RWPE2 (cell line): ENCODE measurements at regions not wholly inside any gene's neighbourhood (a gene's known extent, or its start where the extent isn't known, plus 50 kb on each side); places are given as distances from the start of the nearest gene placed in this dataset.

ENCODE experiments used
- ATAC-seq: fragments of 200-7000 bp; cut with Tn5 transposase; 3 replicates; pipeline ENCODE4 v1.9.1; 2021; ENCODE audit warnings: low read depth
- DNase-seq: peaks from one replicate; pipeline ENCODE4 v3.0.0-alpha.2; 2020; ENCODE audit warnings: low spot score
- H3K27ac ChIP-seq: fragments of 450-650 bp; 2 replicates; pipeline ENCODE4 v1.5.1; 2017; ENCODE audit warnings: mild to moderate bottlenecking; ENCODE audit not compliant: poor library complexity, severe bottlenecking
- H3K27me3 ChIP-seq: fragments of 250-450 bp; sonication (Bioruptor Pico); 2 replicates; pipeline ENCODE4 v1.5.1; 2021; ENCODE audit warnings: mild to moderate bottlenecking, moderate library complexity; ENCODE audit not compliant: insufficient read depth, poor library complexity, severe bottlenecking
- H3K36me3 ChIP-seq: fragments of 250-450 bp; sonication (Bioruptor Pico); 2 replicates; pipeline ENCODE4 v1.5.1; 2020; ENCODE audit warnings: low read depth, mild to moderate bottlenecking, moderate library complexity
- H3K4me1 ChIP-seq: fragments of 250-450 bp; sonication (Bioruptor Pico); 2 replicates; pipeline ENCODE4 v1.5.1; 2021; ENCODE audit warnings: mild to moderate bottlenecking, moderate library complexity; ENCODE audit not compliant: insufficient read depth, poor library complexity, severe bottlenecking
- H3K4me3 ChIP-seq: fragments of 250-450 bp; sonication (Bioruptor Pico); 2 replicates; pipeline ENCODE4 v1.5.1; 2021; ENCODE audit warnings: mild to moderate bottlenecking, moderate library complexity; ENCODE audit not compliant: severe bottlenecking
- H3K9me3 ChIP-seq: fragments of 250-450 bp; sonication (Bioruptor Pico); 2 replicates; pipeline ENCODE4 v1.5.1; 2021; ENCODE audit warnings: mild to moderate bottlenecking, moderate library complexity; ENCODE audit not compliant: severe bottlenecking
- TF ChIP-seq, protein P1 (sequence below): fragments of 450-650 bp; IDR thresholded peaks from one replicate; pipeline ENCODE4 v1.5.1; 2017; ENCODE audit warnings: mild to moderate bottlenecking, moderate library complexity; ENCODE audit not compliant: poor library complexity, severe bottlenecking

DNA sequence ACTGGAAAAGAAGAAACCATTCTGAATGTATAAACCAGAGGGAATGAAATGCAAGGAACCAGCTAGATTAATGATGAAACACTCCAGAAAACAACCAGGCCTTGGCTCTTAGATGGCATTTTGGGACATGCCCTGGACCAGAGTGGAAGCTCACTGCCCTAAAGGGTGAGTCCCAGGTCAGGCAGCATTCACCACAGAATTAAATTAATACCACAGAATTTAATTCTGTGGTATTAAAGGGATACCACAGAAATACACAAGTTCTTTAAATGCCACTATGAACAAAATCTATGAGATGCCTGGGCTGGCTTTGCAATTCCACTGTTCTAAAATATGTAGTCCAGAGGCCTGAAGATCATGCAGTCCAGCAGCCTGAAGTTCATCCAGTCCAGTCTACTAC, 122.3 kb upstream of the KYNU start:
- H3K27ac ChIP-seq = no peak overlapping the region
- ATAC-seq = no peak
- no peaks in the 10 kb centered on the region for H3K9me3 ChIP-seq
- no peaks in the 10 kb centered on the region for H3K36me3 ChIP-seq
- TF ChIP-seq, protein P1, sequence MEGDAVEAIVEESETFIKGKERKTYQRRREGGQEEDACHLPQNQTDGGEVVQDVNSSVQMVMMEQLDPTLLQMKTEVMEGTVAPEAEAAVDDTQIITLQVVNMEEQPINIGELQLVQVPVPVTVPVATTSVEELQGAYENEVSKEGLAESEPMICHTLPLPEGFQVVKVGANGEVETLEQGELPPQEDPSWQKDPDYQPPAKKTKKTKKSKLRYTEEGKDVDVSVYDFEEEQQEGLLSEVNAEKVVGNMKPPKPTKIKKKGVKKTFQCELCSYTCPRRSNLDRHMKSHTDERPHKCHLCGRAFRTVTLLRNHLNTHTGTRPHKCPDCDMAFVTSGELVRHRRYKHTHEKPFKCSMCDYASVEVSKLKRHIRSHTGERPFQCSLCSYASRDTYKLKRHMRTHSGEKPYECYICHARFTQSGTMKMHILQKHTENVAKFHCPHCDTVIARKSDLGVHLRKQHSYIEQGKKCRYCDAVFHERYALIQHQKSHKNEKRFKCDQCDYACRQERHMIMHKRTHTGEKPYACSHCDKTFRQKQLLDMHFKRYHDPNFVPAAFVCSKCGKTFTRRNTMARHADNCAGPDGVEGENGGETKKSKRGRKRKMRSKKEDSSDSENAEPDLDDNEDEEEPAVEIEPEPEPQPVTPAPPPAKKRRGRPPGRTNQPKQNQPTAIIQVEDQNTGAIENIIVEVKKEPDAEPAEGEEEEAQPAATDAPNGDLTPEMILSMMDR = no peak
- H3K27me3 ChIP-seq = no peaks in the 10 kb centered on the region
- H3K4me3 ChIP-seq = no peak overlapping the region
- DNase-seq = no peak
- peaks cover 8% of the 10 kb centered on the region for H3K4me1 ChIP-seq

- Histone ChIP-seq H3K4me3 (no peak overlapping the region), H3K9me3 (no peaks in the 10 kb centered on the region), H3K36me3 (no peaks in the 10 kb centered on the region), H3K27ac (no peak overlapping the region), H3K4me1 (peaks cover 8% of the 10 kb centered on the region), H3K27me3 (no peaks in the 10 kb centered on the region)
- TF ChIP-seq, protein P1 = no peak
- DNase-seq = no peak
- no peak for ATAC-seq
Measured at GRCh38 chr2:142754182-142754581, 123.3 kb upstream of the KYNU start.

DNA sequence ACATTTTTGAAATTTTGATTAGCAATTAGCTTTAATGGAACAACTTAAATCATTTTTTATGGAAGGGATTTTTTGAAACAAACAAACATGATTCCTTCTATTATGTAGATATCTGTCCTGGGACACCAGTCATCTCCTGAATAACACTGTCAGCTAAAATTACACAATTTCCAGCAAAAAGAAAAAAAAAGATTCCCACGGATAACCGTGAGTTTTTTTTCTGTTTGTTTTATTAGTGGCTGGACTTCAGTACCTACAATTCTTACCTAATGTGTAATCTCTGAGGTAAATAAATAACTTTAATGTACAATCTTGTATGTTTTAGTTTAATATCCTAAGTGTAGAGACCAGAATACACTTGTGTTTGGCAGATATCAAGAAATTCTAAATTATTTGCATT, 126.6 kb upstream of the KYNU start:
- no peak for ATAC-seq
- H3K27me3 ChIP-seq = no peaks in the 10 kb centered on the region
- H3K4me1 ChIP-seq = no peaks in the 10 kb centered on the region
- H3K4me3 ChIP-seq = no peak overlapping the region
- TF ChIP-seq, protein P1 = no peak
- H3K9me3 ChIP-seq = no peaks in the 10 kb centered on the region
- H3K27ac ChIP-seq = no peak overlapping the region
- no peak for DNase-seq
- no peaks in the 10 kb centered on the region for H3K36me3 ChIP-seq

DNA sequence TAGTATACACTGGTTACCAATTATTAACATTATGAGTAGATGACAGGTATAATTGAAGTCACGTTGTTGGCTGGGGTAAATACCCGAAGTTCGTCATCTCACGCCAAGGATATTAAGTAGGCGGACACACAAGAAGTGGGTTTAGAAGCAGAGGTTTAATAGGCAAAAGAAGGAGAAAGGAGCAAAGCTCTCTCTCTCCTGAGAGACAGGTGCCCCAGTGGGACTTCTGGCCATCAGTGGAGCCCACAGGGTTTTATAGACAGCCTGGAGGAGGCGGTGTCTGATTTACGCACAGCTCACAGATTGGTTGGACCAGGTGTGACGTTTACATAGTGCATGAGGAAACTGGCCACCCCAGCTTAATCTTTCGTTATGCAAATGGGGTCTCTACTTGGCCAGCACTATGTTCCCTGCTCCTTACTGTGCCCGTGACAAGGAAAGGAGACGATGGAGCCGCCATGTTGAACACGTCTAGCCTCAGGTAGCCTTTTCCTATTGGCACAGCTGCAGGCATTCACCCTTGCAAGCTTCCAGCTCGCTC, 128.8 kb upstream of the KYNU start:
- no peaks in the 10 kb centered on the region for H3K36me3 ChIP-seq
- H3K27ac ChIP-seq = no peak overlapping the region
- no peaks in the 10 kb centered on the region for H3K9me3 ChIP-seq
- H3K4me3 ChIP-seq = no peak overlapping the region
- H3K4me1 ChIP-seq = no peaks in the 10 kb centered on the region
- DNase-seq (no peak), ATAC-seq (no peak)
- H3K27me3 ChIP-seq = no peaks in the 10 kb centered on the region
- TF ChIP-seq, protein P1 = no peak

- Histone ChIP-seq H3K27me3 (no peaks in the 10 kb centered on the region), H3K4me3 (no peak overlapping the region), H3K4me1 (no peaks in the 10 kb centered on the region), H3K27ac (no peak overlapping the region), H3K9me3 (no peaks in the 10 kb centered on the region), H3K36me3 (no peaks in the 10 kb centered on the region)
- no peak for DNase-seq
- ATAC-seq = 0 out of 3 replicates have a peak, but pooled peaks have one; percentile 27
- TF ChIP-seq, protein P1 = no peak
Measured at GRCh38 chr2:142745691-142746090, 131.8 kb upstream of the KYNU start.
